Suprapubic skin (tissue), 4 donors: ENCODE measurements at regions not wholly inside any gene's neighbourhood (a gene's known extent, or its start where the extent isn't known, plus 50 kb on each side); places are given as distances from the start of the nearest gene placed in this dataset.

Experiments used
- CTCF ChIP-seq, 2 donors: fragments of 200-600 bp in 1 of 2; fragments of 450-650 bp in 1 of 2; sonication (generic) in 1 of 2; IDR thresholded peaks; one replicate each; pipeline ENCODE4 v1.5.1; 2016 to 2019; ENCODE audit warnings: antibody characterized with exemption in 2 of 2, mild to moderate bottlenecking in 1 of 2, moderate library complexity in 1 of 2
- POLR2A ChIP-seq, 2 donors: fragments of 450-650 bp; IDR thresholded peaks; one replicate each; pipeline ENCODE4 v1.6.1; 2017; ENCODE audit warnings: antibody characterized with exemption in 2 of 2, mild to moderate bottlenecking in 2 of 2, moderate library complexity in 2 of 2
- POLR2AphosphoS5 ChIP-seq, 3 donors: sonication (generic); formaldehyde crosslinking; IDR thresholded peaks; one replicate each; pipeline ENCODE4 v1.6.1; 2017; ENCODE audit warnings: antibody characterized with exemption in 3 of 3

DNA sequence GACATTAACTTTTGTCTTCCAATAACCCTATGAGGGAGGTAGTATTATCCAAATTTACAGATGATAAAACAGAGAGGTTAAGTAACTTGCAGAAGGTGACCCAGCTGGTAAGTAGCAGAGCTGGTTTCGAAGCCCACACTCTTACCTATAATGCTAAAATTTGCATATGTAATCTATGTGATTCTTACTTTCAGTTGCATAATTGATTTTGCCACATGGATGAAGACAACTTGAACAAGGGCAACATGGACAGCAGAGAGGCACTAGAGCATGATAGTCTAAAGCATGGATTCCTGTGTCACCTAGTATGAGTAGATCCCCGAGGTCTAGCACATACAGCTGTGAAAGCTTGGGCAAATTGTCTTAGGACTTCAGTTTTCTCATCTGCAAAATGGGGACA is 117.6 kb upstream of the DTNBP1 start:
- TF ChIP-seq POLR2AphosphoS5 (IDR thresholded peaks at IDR 0.05): no peak
- TF ChIP-seq CTCF (IDR thresholded peaks at IDR 0.05): no peak
- no peak for TF ChIP-seq POLR2A (IDR thresholded peaks at IDR 0.05)
